Epithelial cell of proximal tubule (primary cell): ENCODE measurements at regions not wholly inside any gene's neighbourhood (a gene's known extent, or its start where the extent isn't known, plus 50 kb on each side); places are given as distances from the start of the nearest gene placed in this dataset.

Source experiments
- DNase-seq: peaks from one replicate; pipeline ENCODE4 v3.0.0-alpha.2; 2011; ENCODE audit warnings: low read depth
- H3K4me3 ChIP-seq: 2 replicates; pipeline ENCODE4 v1.5.1; 2011; ENCODE audit warnings: low read depth, mild to moderate bottlenecking, low read length
- CTCF ChIP-seq: conservative IDR thresholded peaks from 2 replicates; pipeline ENCODE4 v1.5.1; 2012; ENCODE audit warnings: low read depth, mild to moderate bottlenecking, low read length

- DNase-seq, result no peak
- no peak for TF ChIP-seq CTCF
- H3K4me3 ChIP-seq, result no peak overlapping the region
Measured at GRCh38 chr1:59162665-59163064, 134.2 kb upstream of the FGGY start.

- H3K4me3 ChIP-seq, result no peak overlapping the region
- TF ChIP-seq CTCF, result no peak
- no peak for DNase-seq
Measured at GRCh38 chr1:59163268-59164092, 133.4 kb upstream of the FGGY start.

- DNase-seq, result no peak
- no peak for TF ChIP-seq CTCF
Measured at GRCh38 chr1:59164371-59164770, 132.5 kb upstream of the FGGY start.

GRCh38 chr1:59165353-59165752, 131.5 kb upstream of the FGGY start:
- DNase-seq, result no peak
- no peak for TF ChIP-seq CTCF
- no peak overlapping the region for H3K4me3 ChIP-seq

More at GRCh38 chr1:59164371-59164770, 132.5 kb upstream of the FGGY start:
- H3K4me3 ChIP-seq, result no peak overlapping the region

- no peak for TF ChIP-seq CTCF
- DNase-seq, result no peak
Measured at GRCh38 chr1:59169703-59170102, 127.2 kb upstream of the FGGY start.

GRCh38 chr1:59170659-59171058, 126.2 kb upstream of the FGGY start:
- DNase-seq, result no peak
- no peak overlapping the region for H3K4me3 ChIP-seq
- no peak for TF ChIP-seq CTCF

More at GRCh38 chr1:59169703-59170102, 127.2 kb upstream of the FGGY start:
- H3K4me3 ChIP-seq, result no peak overlapping the region

GRCh38 chr1:59171788-59172187, 125.1 kb upstream of the FGGY start:
- no peak for TF ChIP-seq CTCF
- DNase-seq, result no peak
- no peak overlapping the region for H3K4me3 ChIP-seq
